OCI-LY3 (cell line): ENCODE measurements at regions not wholly inside any gene's neighbourhood (a gene's known extent, or its start where the extent isn't known, plus 50 kb on each side); places are given as distances from the start of the nearest gene placed in this dataset.

Experiments
- H2AFZ ChIP-seq: fragments of 200-600, 300-600 bp; shearing (Covaris generic); 2 replicates; pipeline ENCODE4 v1.6.0; 2014; ENCODE audit warnings: antibody characterized with exemption, low read depth, low read length
- H3K27ac ChIP-seq: fragments of 200-600, 300-600 bp; sonication (generic); 2 replicates; pipeline ENCODE4 v1.5.1; 2014; ENCODE audit warnings: mild to moderate bottlenecking, low read length, moderate library complexity, mixed read lengths
- H3K27me3 ChIP-seq: fragments of 200-600, 300-600 bp; sonication (generic); 2 replicates; pipeline ENCODE4 v1.6.1; 2014; ENCODE audit warnings: low read depth, low read length, mixed read lengths
- H3K36me3 ChIP-seq: fragments of 200-600, 300-600 bp; sonication (generic); replicated peaks from 2 replicates; pipeline ENCODE3; 2014; ENCODE audit warnings: low read depth, low read length, mixed read lengths
- H3K4me1 ChIP-seq: fragments of 300-600, 200-600 bp; sonication (generic); 2 replicates; pipeline ENCODE4 v1.6.1; 2014; ENCODE audit warnings: low read length, mixed read lengths
- H3K4me2 ChIP-seq: fragments of 200-600, 300-600 bp; sonication (generic); 2 replicates; pipeline ENCODE4 v1.6.1; 2014; ENCODE audit warnings: low read length, mixed read lengths
- H3K4me3 ChIP-seq: fragments of 300-600, 200-600 bp; sonication (generic); 2 replicates; pipeline ENCODE4 v1.5.1; 2014; ENCODE audit warnings: antibody characterized with exemption, mild to moderate bottlenecking, low read length, moderate library complexity
- H3K79me2 ChIP-seq: fragments of 300-600, 200-600 bp; shearing (Covaris generic); 2 replicates; pipeline ENCODE4 v1.6.1; 2014; ENCODE audit warnings: mild to moderate bottlenecking, low read length, mixed read lengths
- H3K9ac ChIP-seq: fragments of 300-600, 200-600 bp; shearing (Covaris generic); 2 replicates; pipeline ENCODE4 v1.6.0; 2014; ENCODE audit warnings: mild to moderate bottlenecking, low read length, moderate library complexity
- H3K9me3 ChIP-seq: fragments of 200-600, 300-600 bp; shearing (Covaris generic); 2 replicates; pipeline ENCODE4 v1.6.1; 2014; ENCODE audit warnings: low read length, mixed read lengths; ENCODE audit not compliant: insufficient read depth
- H4K20me1 ChIP-seq: fragments of 200-600, 300-600 bp; sonication (generic); 2 replicates; pipeline ENCODE4 v1.6.1; 2016; ENCODE audit warnings: low read length, mixed read lengths; ENCODE audit not compliant: insufficient read depth
- CTCF ChIP-seq: fragments of 200-600, 300-600 bp; sonication (generic); IDR thresholded peaks from 2 replicates; pipeline ENCODE4 v1.5.1; 2014; ENCODE audit warnings: antibody characterized with exemption, low read length, low read depth
- EZH2phosphoT487 ChIP-seq: fragments of 200-600 bp; shearing (Covaris generic); IDR thresholded peaks from 2 replicates; pipeline ENCODE4 v1.6.1; 2018; ENCODE audit warnings: antibody characterized with exemption, mixed run types, low read depth

DNA sequence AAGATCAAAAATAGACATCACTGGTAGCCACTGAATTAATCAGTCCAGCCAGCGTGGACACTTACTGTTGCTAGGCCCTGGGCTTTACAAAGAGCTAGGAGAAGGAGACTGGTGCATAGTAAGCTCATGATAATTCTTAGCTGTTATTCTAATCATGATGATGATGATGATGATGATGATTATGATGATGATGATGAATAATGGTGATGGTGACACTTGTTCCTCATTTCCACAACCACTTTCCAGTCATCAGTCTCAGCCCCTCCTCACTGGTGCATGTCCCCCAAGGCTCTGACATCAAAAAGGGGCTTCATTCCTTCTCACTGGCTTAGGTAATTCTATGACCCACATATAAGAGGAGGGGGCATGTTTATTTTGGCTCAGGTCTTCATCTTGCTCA lies 701.0 kb downstream of the PTPRU start:
- no peak overlapping the region for H3K4me3 ChIP-seq
- no peak overlapping the region for H2AFZ ChIP-seq
- no peak overlapping the region for H3K27ac ChIP-seq
- H3K79me2 ChIP-seq = no peaks in the 10 kb centered on the region
- no peaks in the 10 kb centered on the region for H3K27me3 ChIP-seq
- H3K4me2 ChIP-seq = no peak overlapping the region
- no peaks in the 10 kb centered on the region for H3K4me1 ChIP-seq
- H4K20me1 ChIP-seq = no peaks in the 10 kb centered on the region
- TF ChIP-seq EZH2phosphoT487 (no peak), CTCF (no peak)
- H3K36me3 ChIP-seq = no peaks in the 10 kb centered on the region
- H3K9me3 ChIP-seq = no peaks in the 10 kb centered on the region
- no peak overlapping the region for H3K9ac ChIP-seq

DNA sequence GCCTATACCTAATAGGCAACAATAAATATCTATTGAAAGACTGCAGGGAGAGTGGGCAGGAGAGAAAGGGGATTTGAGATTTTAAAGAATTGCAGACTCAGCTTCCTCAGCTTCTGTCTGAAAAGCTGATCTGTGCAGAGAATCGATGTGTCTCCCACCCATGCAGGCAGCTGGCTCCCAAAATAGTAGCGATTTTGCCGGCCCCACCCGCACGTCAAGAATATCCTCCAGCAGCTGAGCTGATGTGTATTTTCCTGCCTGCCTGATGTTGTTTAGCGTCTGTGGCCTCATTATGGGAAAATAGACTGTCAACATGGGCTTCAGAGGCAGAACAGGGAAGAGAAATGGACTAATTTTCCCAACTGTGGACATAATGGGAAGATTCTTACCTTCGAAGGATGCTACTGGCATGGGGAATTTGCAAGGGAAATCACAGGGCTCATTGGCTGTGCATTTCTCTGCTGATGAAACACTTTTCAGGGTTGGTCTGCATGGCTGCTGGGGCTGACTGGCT lies 699.8 kb downstream of the PTPRU start:
- H3K9ac ChIP-seq = no peak overlapping the region
- no peaks in the 10 kb centered on the region for H3K27me3 ChIP-seq
- TF ChIP-seq CTCF = no peak
- TF ChIP-seq EZH2phosphoT487 = no peak
- H2AFZ ChIP-seq = no peak overlapping the region
- no peaks in the 10 kb centered on the region for H3K9me3 ChIP-seq
- H3K4me3 ChIP-seq = no peak overlapping the region
- H3K4me1 ChIP-seq = no peaks in the 10 kb centered on the region
- no peaks in the 10 kb centered on the region for H4K20me1 ChIP-seq
- H3K36me3 ChIP-seq = no peaks in the 10 kb centered on the region
- H3K27ac ChIP-seq = no peak overlapping the region
- H3K79me2 ChIP-seq = no peaks in the 10 kb centered on the region
- no peak overlapping the region for H3K4me2 ChIP-seq

DNA sequence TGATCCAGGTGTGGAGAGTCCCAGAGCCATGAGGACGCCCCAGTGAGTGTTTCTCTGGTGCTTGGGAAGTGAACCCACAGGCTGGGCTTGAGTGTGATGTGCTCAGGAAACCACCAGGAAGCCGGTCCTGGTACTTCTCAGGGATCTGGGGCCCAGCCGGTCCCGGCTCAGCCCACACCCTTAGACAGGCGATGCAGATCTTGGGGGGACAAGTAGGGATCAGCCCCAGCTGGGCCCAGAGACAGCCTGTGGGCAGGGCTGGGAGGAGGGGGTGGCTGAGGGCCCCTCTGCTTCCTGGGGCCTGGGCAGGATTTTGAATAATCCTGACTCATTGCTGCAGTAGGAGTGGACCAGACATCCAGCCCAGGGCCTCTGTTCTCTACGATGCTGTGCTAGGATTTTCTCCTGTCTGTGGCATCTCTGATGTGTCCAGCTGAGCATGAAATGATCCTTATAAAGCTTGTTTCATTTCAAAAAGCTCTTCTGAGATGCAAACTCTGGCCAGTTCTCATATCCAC lies 698.0 kb downstream of the PTPRU start:
- H3K9ac ChIP-seq = no peak overlapping the region
- H3K79me2 ChIP-seq = no peaks in the 10 kb centered on the region
- no peaks in the 10 kb centered on the region for H3K27me3 ChIP-seq
- no peaks in the 10 kb centered on the region for H3K36me3 ChIP-seq
- H3K9me3 ChIP-seq = no peaks in the 10 kb centered on the region
- no peaks in the 10 kb centered on the region for H4K20me1 ChIP-seq
- H2AFZ ChIP-seq = no peak overlapping the region
- no peaks in the 10 kb centered on the region for H3K4me1 ChIP-seq
- no peak for TF ChIP-seq EZH2phosphoT487
- no peak for TF ChIP-seq CTCF
- no peak overlapping the region for H3K27ac ChIP-seq
- H3K4me2 ChIP-seq = no peak overlapping the region
- no peak overlapping the region for H3K4me3 ChIP-seq

- H3K9ac ChIP-seq = no peak overlapping the region
- H4K20me1 ChIP-seq = no peaks in the 10 kb centered on the region
- H3K4me3 ChIP-seq = no peak overlapping the region
- H3K4me1 ChIP-seq = no peaks in the 10 kb centered on the region
- no peak overlapping the region for H2AFZ ChIP-seq
- TF ChIP-seq EZH2phosphoT487 (no peak), CTCF (no peak)
- H3K9me3 ChIP-seq = no peaks in the 10 kb centered on the region
- no peak overlapping the region for H3K27ac ChIP-seq
- no peaks in the 10 kb centered on the region for H3K27me3 ChIP-seq
- no peak overlapping the region for H3K4me2 ChIP-seq
- no peaks in the 10 kb centered on the region for H3K36me3 ChIP-seq
- H3K79me2 ChIP-seq = no peaks in the 10 kb centered on the region
Observed at GRCh38 chr1:29933067-29933466, 696.7 kb downstream of the PTPRU start.
